HepG2 (cell line): ENCODE measurements at regions not wholly inside any gene's neighbourhood (a gene's known extent, or its start where the extent isn't known, plus 50 kb on each side); places are given as distances from the start of the nearest gene placed in this dataset.

ENCODE experiments used
- ATAC-seq: fragments of 200-7000 bp; cut with Tn5 transposase; 3 replicates; pipeline ENCODE4 v1.9.1; 2020; ENCODE audit warnings: mild to moderate bottlenecking, moderate library complexity
- BruUV-seq: library from RNA; stranded (reverse); fragments of 400-500 nt; replicated peaks from 2 replicates; lab custom pipeline; 2021; lab: Mats Ljungman, UMichigan
- CTCF ChIA-PET: fragments of 300-600 bp; formaldehyde crosslinking; extraction: SDS; loops from one replicate; lab custom pipeline; 2021; ENCODE audit warnings: low total read pairs, inconsistent platforms, low intra/inter-chr PET ratio; lab: Yijun Ruan, JAX
- POLR2A ChIA-PET: fragments of 350-600 bp; sonication (Branson Sonifier 250); formaldehyde crosslinking; loops from one replicate; lab custom pipeline; 2020; ENCODE audit warnings: antibody characterized with exemption, inconsistent platforms; lab: Yijun Ruan, JAX
- DNase-seq: peaks from one replicate; pipeline ENCODE4 v3.0.0-alpha.2; 2015; ENCODE audit warnings: low spot score
- FAIRE-seq: peaks from 3 replicates; lab custom pipeline; 2011; peaks lifted over from hg19 to GRCh38; lab: Jason Lieb, UNC
- H2AFZ ChIP-seq: one replicate; pipeline ENCODE4 v1.6.1; 2011; ENCODE audit warnings: low read length, inconsistent platforms
- H3K27ac ChIP-seq: fragments of 300-600 bp; 3 replicates; pipeline ENCODE4 v1.8.0; 2011; ENCODE audit warnings: mixed run types, mild to moderate bottlenecking, mixed read lengths, low read length, inconsistent platforms; ENCODE audit not compliant: insufficient read depth; ENCODE audit errors: extremely low read length
- H3K27me3 ChIP-seq, 2 experiments: fragments of 200-600 bp in 1 of 2; 2 replicates in 1 of 2; 3 replicates in 1 of 2; pipeline versions ENCODE4 v1.6.0 to v1.8.0; 2011; ENCODE audit warnings: low read length in 2 of 2, mild to moderate bottlenecking in 2 of 2, moderate library complexity in 2 of 2, inconsistent platforms in 1 of 2; ENCODE audit not compliant: insufficient read depth in 2 of 2, control insufficient read depth in 1 of 2
- H3K36me3 ChIP-seq, 2 experiments: fragments of 200-600 bp in 1 of 2; replicated peaks in 1 of 2; 2 replicates in 1 of 2; 3 replicates in 1 of 2; pipeline versions ENCODE4 v1.5.1 to v1.8.0; 2011; ENCODE audit warnings: low read length in 2 of 2, inconsistent platforms in 1 of 2; ENCODE audit not compliant: insufficient read depth in 2 of 2, control insufficient read depth in 1 of 2
- H3K4me1 ChIP-seq: 2 replicates; pipeline ENCODE4 v1.5.1; 2012; ENCODE audit warnings: low read length, inconsistent platforms; ENCODE audit not compliant: insufficient read depth
- H3K4me2 ChIP-seq: 2 replicates; pipeline ENCODE4 v1.6.0; 2011; ENCODE audit warnings: low read depth, low read length, inconsistent platforms
- H3K4me3 ChIP-seq, 3 experiments: fragments of 200-600 bp in 1 of 3; sonication (generic), shearing (Covaris generic) in 1 of 3; replicated peaks in 1 of 3; 2 replicates each; pipeline ENCODE4 v1.5.1; 2011 to 2016; ENCODE audit warnings: low read length in 3 of 3, inconsistent platforms in 2 of 3, low read depth in 2 of 3, mild to moderate bottlenecking in 2 of 3, control low read depth in 1 of 3, mixed read lengths in 1 of 3; ENCODE audit not compliant: insufficient read depth in 1 of 3
- H3K79me2 ChIP-seq: one replicate; pipeline ENCODE4 v1.6.1; 2011; ENCODE audit warnings: low read length, inconsistent platforms; ENCODE audit not compliant: insufficient read depth
- H3K9ac ChIP-seq: 2 replicates; pipeline ENCODE4 v1.6.0; 2011; ENCODE audit warnings: mild to moderate bottlenecking, low read depth, low read length, inconsistent platforms; ENCODE audit not compliant: insufficient read depth
- H3K9me3 ChIP-seq: 2 replicates; pipeline ENCODE4 v1.5.1; 2012; ENCODE audit warnings: mild to moderate bottlenecking, low read length
- H4K20me1 ChIP-seq: 2 replicates; pipeline ENCODE4 v1.6.0; 2011; ENCODE audit warnings: inconsistent platforms, mild to moderate bottlenecking, low read length, moderate library complexity; ENCODE audit not compliant: insufficient read depth
- ATAD3A ChIP-seq: sonication (generic); formaldehyde crosslinking; IDR thresholded peaks from 2 replicates; pipeline ENCODE4 v1.4.0; 2020; ENCODE audit warnings: missing genetic modification reagents
- CTCF ChIP-seq: sonication (generic); formaldehyde crosslinking; IDR thresholded peaks from 2 replicates; pipeline ENCODE4 v1.5.0; 2020; ENCODE audit warnings: mild to moderate bottlenecking, missing genetic modification reagents, moderate library complexity
- DMAP1 ChIP-seq: IDR thresholded peaks from 2 replicates; pipeline ENCODE4 v1.6.1; 2016
- FIP1L1 ChIP-seq: fragments of 200-400 bp; formaldehyde crosslinking; IDR thresholded peaks from 2 replicates; pipeline ENCODE4 v1.6.1; 2018; ENCODE audit warnings: low read depth, mild to moderate bottlenecking, low read length, moderate library complexity, borderline replicate concordance; ENCODE audit not compliant: insufficient read depth
- SMAD9 ChIP-seq: sonication (generic); formaldehyde crosslinking; IDR thresholded peaks from 2 replicates; pipeline ENCODE4 v1.5.1; 2020; ENCODE audit warnings: mild to moderate bottlenecking, missing genetic modification reagents
- STAG1 ChIP-seq: sonication (generic); formaldehyde crosslinking; IDR thresholded peaks from 2 replicates; pipeline ENCODE4 v1.4.0; 2020; ENCODE audit warnings: missing genetic modification reagents
- ZMYM2 ChIP-seq: sonication (generic); formaldehyde crosslinking; IDR thresholded peaks from 2 replicates; pipeline ENCODE4 v1.8.0; 2022; ENCODE audit warnings: mild to moderate bottlenecking, missing genetic modification reagents
- ZNF317 ChIP-seq: sonication (generic); formaldehyde crosslinking; IDR thresholded peaks from 2 replicates; pipeline ENCODE4 v1.5.0; 2020; ENCODE audit warnings: mild to moderate bottlenecking, missing genetic modification reagents
- ZNF614 ChIP-seq: IDR thresholded peaks from 2 replicates; pipeline ENCODE4 v1.6.1; 2018; ENCODE audit warnings: missing biosample characterization, missing genetic modification reagents, inconsistent platforms, borderline replicate concordance
- ZXDC ChIP-seq: sonication (generic); formaldehyde crosslinking; IDR thresholded peaks from 2 replicates; pipeline ENCODE4 v1.5.0; 2020; ENCODE audit warnings: mild to moderate bottlenecking, missing genetic modification reagents
- WGBS: methylation state at CpG from one replicate; pipeline ENCODE4 v1.1.6; 2017; ENCODE audit warnings: low lambda C conversion rate; 5-methylcytosine and 5-hydroxymethylcytosine counted together
- in situ Hi-C: cut with HindIII; loops from 2 replicates; pipeline ENCODE4 v1.10.0; 2017; ENCODE audit warnings: low pct_unique_long_range_greater_than_20kb; ENCODE audit not compliant: extremely low pct_ligation_motif_present
- intact Hi-C: fragments of 100-400 bp; cut with micrococcal nuclease; formaldehyde crosslinking; loops from one replicate; pipeline ENCODE4 v1.10.0; 2022; ENCODE audit not compliant: unreplicated experiment

GRCh38 chr5:138645778-138646575 is 70.8 kb upstream of the HSPA9 start (continued):
- TF ChIP-seq ZXDC (no peak), ZNF317 (no peak), SMAD9 (CRISPR knock-in tag) (no peak), ZMYM2 (no peak), DMAP1 (CRISPR knock-in tag) (no peak)

GRCh38 chr5:138643040-138643791 is 68.0 kb upstream of the HSPA9 start:
- Histone ChIP-seq H3K4me2 (no peak overlapping the region), H3K27ac (no peak overlapping the region), H3K27me3 (peaks cover 5 to 53% of the 10 kb centered on the region in 2 experiments), H3K9me3 (no peaks in the 10 kb centered on the region), H3K4me1 (peaks cover 16% of the 10 kb centered on the region; the same call in 1 of the 2 replicates), H3K79me2 (no peaks in the 10 kb centered on the region), H3K4me3 (no peak overlapping the region), H3K9ac (no peak overlapping the region), H4K20me1 (no peaks in the 10 kb centered on the region), H2AFZ (no peak overlapping the region), H3K36me3 (no peaks in the 10 kb centered on the region)
- ChIA-PET CTCF (interaction anchor here (2.5 kb wide), 1 partner anchor 619 kb away, joined by 12 read pairs; no protein-coding TSS in a partner anchor), POLR2A (no interaction called here)
- no peak for TF ChIP-seq ATAD3A (CRISPR knock-in tag)
- peak; percentile 45 for TF ChIP-seq CTCF (CRISPR knock-in tag)
- no peak for TF ChIP-seq FIP1L1
- TF ChIP-seq ZNF614: no peak
- 0 out of 2 replicates have a peak, but pooled peaks have one; percentile 34 for TF ChIP-seq STAG1
- FAIRE-seq (no peak), ATAC-seq (peak; percentile 32; the same call in 1 of the 3 replicates), DNase-seq (no peak)
- no TSS peak for BruUV-seq
- in situ Hi-C loops (loop anchor here (10.0 kb wide), 1 partner anchor 622 kb away; no protein-coding TSS in a partner anchor), intact Hi-C loops (loop anchor here (2.0 to 5.0 kb wide), 3 partner anchors 88 to 284 kb away; no protein-coding TSS in a partner anchor)
- WGBS: 43% methylated on average over 5 of the region's 5 CpGs
